Retinal pigment epithelial cell (primary cell): ENCODE measurements at regions not wholly inside any gene's neighbourhood (a gene's known extent, or its start where the extent isn't known, plus 50 kb on each side); places are given as distances from the start of the nearest gene placed in this dataset.
"Not testable (repeated sequence)": the region's sequence is repeated elsewhere in the genome, so short reads cannot be mapped to it uniquely, and the experiment has no call there.

Experiments used
- DNase-seq: peaks from one replicate; pipeline ENCODE4 v3.0.0-alpha.2; 2010; ENCODE audit warnings: low read depth
- H3K4me3 ChIP-seq: 2 replicates; pipeline ENCODE4 v1.5.1; 2011; ENCODE audit warnings: mild to moderate bottlenecking, low read length, control low read depth, moderate library complexity
- CTCF ChIP-seq: conservative IDR thresholded peaks from 2 replicates; pipeline ENCODE4 v1.5.1; 2011; ENCODE audit warnings: low read depth, low read length, control low read depth, inconsistent platforms

- no peak for TF ChIP-seq CTCF
- no peak for DNase-seq
- no peak overlapping the region for H3K4me3 ChIP-seq
Observed at GRCh38 chr21:28396421-28396820, 596.3 kb downstream of the LTN1 start.

- no peak for TF ChIP-seq CTCF
- DNase-seq, result peak; percentile 94
- no peak overlapping the region for H3K4me3 ChIP-seq
Observed at GRCh38 chr21:28393279-28393678, 599.4 kb downstream of the LTN1 start.

- no peak overlapping the region for H3K4me3 ChIP-seq
- no peak for DNase-seq
- no peak for TF ChIP-seq CTCF
Observed at GRCh38 chr21:28391938-28392849, 600.5 kb downstream of the LTN1 start.

GRCh38 chr21:28387220-28387619, 605.5 kb downstream of the LTN1 start:
- TF ChIP-seq CTCF, result no peak
- no peak overlapping the region for H3K4me3 ChIP-seq

GRCh38 chr21:28385845-28386244, 606.8 kb downstream of the LTN1 start:
- no peak for DNase-seq
- TF ChIP-seq CTCF, result no peak
- H3K4me3 ChIP-seq, result no peak overlapping the region

More at GRCh38 chr21:28387220-28387619, 605.5 kb downstream of the LTN1 start:
- no peak for DNase-seq

- not testable (repeated sequence) for DNase-seq, H3K4me3 ChIP-seq
Observed at GRCh38 chr21:28381000-28381745, 611.5 kb downstream of the LTN1 start.

- no peak for DNase-seq
- TF ChIP-seq CTCF, result no peak
- H3K4me3 ChIP-seq, result no peak overlapping the region
Observed at GRCh38 chr21:28380241-28380640, 612.4 kb downstream of the LTN1 start.
